DOHH2 (cell line): ENCODE measurements at regions not wholly inside any gene's neighbourhood (a gene's known extent, or its start where the extent isn't known, plus 50 kb on each side); places are given as distances from the start of the nearest gene placed in this dataset.

ENCODE experiments used
- CTCF ChIP-seq: fragments of 200-600 bp; sonication (generic); IDR thresholded peaks from one replicate; pipeline ENCODE4 v1.5.1; 2014; ENCODE audit warnings: antibody characterized with exemption, mild to moderate bottlenecking, low read depth, low read length; ENCODE audit not compliant: poor library complexity, severe bottlenecking
- EZH2phosphoT487 ChIP-seq: fragments of 200-600 bp; sonication (generic); IDR thresholded peaks from 2 replicates; pipeline ENCODE4 v1.6.1; 2017; ENCODE audit warnings: borderline replicate concordance, mild to moderate bottlenecking, antibody characterized with exemption, low read length, moderate library complexity, mixed read lengths

- no peak for TF ChIP-seq CTCF
- no peak for TF ChIP-seq EZH2phosphoT487
These were observed 740.1 kb upstream of the PITX2 start for GRCh38 chr4:111362941-111363361.
